ENCODE measurements at regions not wholly inside any gene's neighbourhood (a gene's known extent, or its start where the extent isn't known, plus 50 kb on each side); places are given as distances from the start of the nearest gene placed in this dataset.

- no peaks in the 10 kb centered on the region for H3K36me3 Mint-ChIP-seq (ENCODE audit: insufficient read depth)
- H3K27me3 Mint-ChIP-seq (ENCODE audit: low read depth), result peaks cover 34% of the 10 kb centered on the region
- DNase-seq, result no peak
- ATAC-seq, result no peak
- H3K4me1 Mint-ChIP-seq (ENCODE audit: low read depth), result no peaks in the 10 kb centered on the region
- peaks cover 13% of the 10 kb centered on the region for H3K9me3 Mint-ChIP-seq
- H3K4me3 Mint-ChIP-seq, result no peak overlapping the region
Observed at GRCh38 chr1:221397141-221397540, 344.7 kb downstream of the DUSP10 start.

GRCh38 chr1:221397606-221398005, 344.3 kb downstream of the DUSP10 start:
- ATAC-seq, result no peak
- Mint-ChIP-seq H3K9me3 (peaks cover 13% of the 10 kb centered on the region), H3K4me3 (no peak overlapping the region), H3K27me3 (ENCODE audit: low read depth) (peaks cover 34% of the 10 kb centered on the region), H3K4me1 (ENCODE audit: low read depth) (no peaks in the 10 kb centered on the region), H3K36me3 (ENCODE audit: insufficient read depth) (no peaks in the 10 kb centered on the region)
- no peak for DNase-seq

GRCh38 chr1:221405146-221405545, 336.7 kb downstream of the DUSP10 start:
- peaks cover 13% of the 10 kb centered on the region for H3K27me3 Mint-ChIP-seq (ENCODE audit: low read depth)
- no peak overlapping the region for H3K4me3 Mint-ChIP-seq
- peaks cover 7% of the 10 kb centered on the region for H3K9me3 Mint-ChIP-seq
- H3K36me3 Mint-ChIP-seq (ENCODE audit: insufficient read depth), result no peaks in the 10 kb centered on the region
- DNase-seq (no peak), ATAC-seq (no peak)
- H3K4me1 Mint-ChIP-seq (ENCODE audit: low read depth), result no peaks in the 10 kb centered on the region

GRCh38 chr1:221408117-221408803, 333.6 kb downstream of the DUSP10 start:
- no peaks in the 10 kb centered on the region for H3K36me3 Mint-ChIP-seq (ENCODE audit: insufficient read depth)
- H3K4me3 Mint-ChIP-seq, result no peak overlapping the region
- H3K27me3 Mint-ChIP-seq (ENCODE audit: low read depth), result peaks cover 14% of the 10 kb centered on the region
- H3K9me3 Mint-ChIP-seq, result no peaks in the 10 kb centered on the region
- DNase-seq, result no peak
- ATAC-seq, result no peak
- no peaks in the 10 kb centered on the region for H3K4me1 Mint-ChIP-seq (ENCODE audit: low read depth)

GRCh38 chr1:221411283-221411682, 330.6 kb downstream of the DUSP10 start:
- Mint-ChIP-seq H3K36me3 (ENCODE audit: insufficient read depth) (no peaks in the 10 kb centered on the region), H3K27me3 (ENCODE audit: low read depth) (peaks cover 22% of the 10 kb centered on the region)
- DNase-seq, result no peak

GRCh38 chr1:221414772-221415539, 326.9 kb downstream of the DUSP10 start:
- no peak for DNase-seq
- H3K9me3 Mint-ChIP-seq, result no peaks in the 10 kb centered on the region
- H3K4me3 Mint-ChIP-seq, result no peak overlapping the region
- H3K27me3 Mint-ChIP-seq (ENCODE audit: low read depth), result peaks cover 19% of the 10 kb centered on the region
- no peak for ATAC-seq
- H3K4me1 Mint-ChIP-seq (ENCODE audit: low read depth), result no peaks in the 10 kb centered on the region
- H3K36me3 Mint-ChIP-seq (ENCODE audit: insufficient read depth), result no peaks in the 10 kb centered on the region

More at GRCh38 chr1:221411283-221411682, 330.6 kb downstream of the DUSP10 start:
- Mint-ChIP-seq H3K4me1 (ENCODE audit: low read depth) (no peaks in the 10 kb centered on the region), H3K4me3 (no peak overlapping the region), H3K9me3 (no peaks in the 10 kb centered on the region)
- no peak for ATAC-seq

- peaks cover 18% of the 10 kb centered on the region for H3K27me3 Mint-ChIP-seq (ENCODE audit: low read depth)
- no peaks in the 10 kb centered on the region for H3K36me3 Mint-ChIP-seq (ENCODE audit: insufficient read depth)
- H3K9me3 Mint-ChIP-seq, result no peaks in the 10 kb centered on the region
- no peaks in the 10 kb centered on the region for H3K4me1 Mint-ChIP-seq (ENCODE audit: low read depth)
- ATAC-seq (no peak), DNase-seq (no peak)
- no peak overlapping the region for H3K4me3 Mint-ChIP-seq
Observed at GRCh38 chr1:221415651-221416050, 326.2 kb downstream of the DUSP10 start.

- no peaks in the 10 kb centered on the region for H3K36me3 Mint-ChIP-seq (ENCODE audit: insufficient read depth)
- DNase-seq, result no peak
- H3K27me3 Mint-ChIP-seq (ENCODE audit: low read depth), result peaks cover 18% of the 10 kb centered on the region
- no peaks in the 10 kb centered on the region for H3K9me3 Mint-ChIP-seq
- H3K4me3 Mint-ChIP-seq, result no peak overlapping the region
- ATAC-seq, result no peak
- no peaks in the 10 kb centered on the region for H3K4me1 Mint-ChIP-seq (ENCODE audit: low read depth)
Observed at GRCh38 chr1:221416142-221416541, 325.7 kb downstream of the DUSP10 start.

- Mint-ChIP-seq H3K4me1 (ENCODE audit: low read depth) (no peaks in the 10 kb centered on the region), H3K36me3 (ENCODE audit: insufficient read depth) (no peaks in the 10 kb centered on the region), H3K9me3 (no peaks in the 10 kb centered on the region), H3K4me3 (no peak overlapping the region), H3K27me3 (ENCODE audit: low read depth) (peaks cover 13% of the 10 kb centered on the region)
- no peak for ATAC-seq
- no peak for DNase-seq
Observed at GRCh38 chr1:221416723-221417122, 325.2 kb downstream of the DUSP10 start.

- Mint-ChIP-seq H3K36me3 (ENCODE audit: insufficient read depth) (no peaks in the 10 kb centered on the region), H3K4me1 (ENCODE audit: low read depth) (no peaks in the 10 kb centered on the region), H3K9me3 (no peaks in the 10 kb centered on the region), H3K27me3 (ENCODE audit: low read depth) (peaks cover 12% of the 10 kb centered on the region), H3K4me3 (no peak overlapping the region)
- no peak for ATAC-seq
- DNase-seq, result no peak
Observed at GRCh38 chr1:221418346-221418745, 323.5 kb downstream of the DUSP10 start.

GRCh38 chr1:221419513-221420095, 322.3 kb downstream of the DUSP10 start:
- DNase-seq (no peak), ATAC-seq (no peak)
- no peaks in the 10 kb centered on the region for H3K9me3 Mint-ChIP-seq
- H3K4me3 Mint-ChIP-seq, result no peak overlapping the region
- no peaks in the 10 kb centered on the region for H3K4me1 Mint-ChIP-seq (ENCODE audit: low read depth)
- no peaks in the 10 kb centered on the region for H3K36me3 Mint-ChIP-seq (ENCODE audit: insufficient read depth)
- peaks cover 5% of the 10 kb centered on the region for H3K27me3 Mint-ChIP-seq (ENCODE audit: low read depth)

- no peaks in the 10 kb centered on the region for H3K4me1 Mint-ChIP-seq (ENCODE audit: low read depth)
- no peaks in the 10 kb centered on the region for H3K36me3 Mint-ChIP-seq (ENCODE audit: insufficient read depth)
- H3K9me3 Mint-ChIP-seq, result peaks cover 8% of the 10 kb centered on the region
- H3K27me3 Mint-ChIP-seq (ENCODE audit: low read depth), result peaks cover 2% of the 10 kb centered on the region
- DNase-seq, result no peak
- no peak overlapping the region for H3K4me3 Mint-ChIP-seq
- ATAC-seq, result no peak
Observed at GRCh38 chr1:221429264-221429663, 312.6 kb downstream of the DUSP10 start.

GRCh38 chr1:221430152-221430960, 311.5 kb downstream of the DUSP10 start:
- ATAC-seq (no peak), DNase-seq (no peak)
- Mint-ChIP-seq H3K36me3 (ENCODE audit: insufficient read depth) (no peaks in the 10 kb centered on the region), H3K9me3 (peaks cover 8% of the 10 kb centered on the region), H3K27me3 (ENCODE audit: low read depth) (peaks cover 2% of the 10 kb centered on the region), H3K4me3 (no peak overlapping the region), H3K4me1 (ENCODE audit: low read depth) (peaks cover 5% of the 10 kb centered on the region)

- Mint-ChIP-seq H3K36me3 (ENCODE audit: insufficient read depth) (no peaks in the 10 kb centered on the region), H3K9me3 (peaks cover 8% of the 10 kb centered on the region)
- no peak for ATAC-seq
Observed at GRCh38 chr1:221431068-221431651, 310.7 kb downstream of the DUSP10 start.

More at GRCh38 chr1:221431068-221431651, 310.7 kb downstream of the DUSP10 start:
- peaks cover 2% of the 10 kb centered on the region for H3K27me3 Mint-ChIP-seq (ENCODE audit: low read depth)
- no peak for DNase-seq
- H3K4me1 Mint-ChIP-seq (ENCODE audit: low read depth), result peaks cover 6% of the 10 kb centered on the region
- no peak overlapping the region for H3K4me3 Mint-ChIP-seq
